NCI-H510A treated with DMSO at 0.1 percent for 48 hours (cell line): ENCODE measurements at regions not wholly inside any gene's neighbourhood (a gene's known extent, or its start where the extent isn't known, plus 50 kb on each side); places are given as distances from the start of the nearest gene placed in this dataset.

Experiments
- DNase-seq: peaks from one replicate; lab custom pipeline; 2025; lab: John Stamatoyannopoulos, UW

DNA sequence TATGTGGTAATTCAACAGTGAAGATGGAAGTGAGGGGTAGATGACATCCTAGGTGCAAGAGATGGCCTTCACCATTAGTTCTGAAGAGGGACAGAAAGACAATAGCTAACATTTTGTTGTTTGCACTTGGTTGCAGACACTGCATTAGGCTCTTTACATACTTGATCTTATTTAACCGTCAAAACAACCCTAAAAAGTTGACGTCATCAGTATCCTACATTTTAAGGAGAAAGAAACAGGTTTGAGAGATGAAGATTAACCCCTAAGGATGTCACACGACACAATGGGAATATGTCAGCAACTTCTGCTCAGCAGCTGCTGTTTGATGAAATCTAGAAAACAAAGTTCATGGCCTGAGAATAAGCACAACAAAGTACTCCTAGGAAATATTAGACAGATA is 72.6 kb upstream of the MC3R start:
- no peak for DNase-seq

DNA sequence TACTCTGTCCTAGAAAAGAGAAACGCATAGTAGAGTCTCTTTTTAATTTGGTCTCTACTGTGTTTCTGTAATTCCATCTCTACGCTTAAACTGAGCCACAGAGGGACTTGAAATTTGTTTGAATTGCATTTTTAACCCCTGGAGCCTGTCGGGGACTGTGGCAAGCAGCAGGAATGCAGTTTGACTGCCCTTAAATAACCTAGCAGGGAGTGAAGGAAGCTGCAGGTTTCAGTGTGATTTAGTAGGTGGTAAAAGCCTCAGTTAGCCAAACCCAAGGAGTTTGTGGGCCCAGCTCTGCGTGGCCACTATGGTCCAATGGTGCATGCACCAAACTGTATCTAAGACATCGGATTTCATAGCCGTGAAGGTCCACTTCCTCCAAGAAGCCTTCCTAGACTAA is 70.3 kb upstream of the MC3R start:
- DNase-seq, result no peak

GRCh38 chr20:56179051-56179450 is 69.5 kb upstream of the MC3R start:
- DNase-seq, result no peak

DNA sequence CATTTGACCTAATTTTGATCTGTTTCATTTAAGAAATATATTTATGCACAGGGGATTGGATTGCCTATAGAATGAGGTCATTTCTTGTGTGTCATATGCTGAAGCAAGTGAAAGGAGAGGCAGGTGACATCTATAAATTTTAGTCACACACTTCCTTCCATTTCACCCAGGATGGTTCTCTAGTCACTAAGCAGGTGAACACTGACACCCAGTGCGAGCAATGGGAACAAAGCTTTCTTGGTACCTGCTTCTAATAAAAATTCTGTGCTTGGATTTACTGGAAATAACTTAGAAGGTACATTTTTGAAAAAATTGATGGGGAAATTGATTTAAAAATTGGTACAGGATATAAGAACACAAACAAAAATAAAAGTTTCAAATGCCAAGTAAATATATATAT is 66.9 kb upstream of the MC3R start:
- no peak for DNase-seq

DNA sequence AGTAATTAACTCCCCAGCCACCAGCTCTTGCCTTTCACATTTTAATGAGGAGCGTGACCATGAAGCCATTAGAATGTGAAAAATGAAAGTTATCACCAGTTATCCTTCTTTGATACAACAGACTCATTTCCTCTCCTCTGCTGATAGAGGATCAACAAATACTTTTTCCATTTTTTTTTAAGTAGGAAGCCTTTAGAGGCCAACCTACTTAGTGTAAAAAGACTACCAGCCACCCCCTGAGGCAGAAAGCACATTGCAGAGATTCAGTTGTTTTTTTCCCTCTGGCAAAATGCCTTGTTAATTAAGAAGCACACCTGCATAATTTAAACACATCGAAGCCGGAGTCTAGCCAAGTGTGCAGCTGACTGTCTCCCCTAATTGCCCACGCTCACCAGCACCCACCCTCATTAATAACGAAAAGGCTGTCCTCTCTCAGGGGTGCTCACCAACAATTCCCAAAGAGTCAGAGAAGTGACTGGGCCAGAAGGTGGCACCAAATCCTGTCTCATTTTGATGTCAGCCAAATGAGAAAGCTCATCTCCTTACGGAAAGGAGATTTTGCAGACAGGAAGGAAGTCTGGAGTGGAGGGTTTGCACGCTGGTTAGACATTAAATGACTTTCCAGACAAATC is 60.9 kb upstream of the MC3R start:
- DNase-seq, result no peak

DNA sequence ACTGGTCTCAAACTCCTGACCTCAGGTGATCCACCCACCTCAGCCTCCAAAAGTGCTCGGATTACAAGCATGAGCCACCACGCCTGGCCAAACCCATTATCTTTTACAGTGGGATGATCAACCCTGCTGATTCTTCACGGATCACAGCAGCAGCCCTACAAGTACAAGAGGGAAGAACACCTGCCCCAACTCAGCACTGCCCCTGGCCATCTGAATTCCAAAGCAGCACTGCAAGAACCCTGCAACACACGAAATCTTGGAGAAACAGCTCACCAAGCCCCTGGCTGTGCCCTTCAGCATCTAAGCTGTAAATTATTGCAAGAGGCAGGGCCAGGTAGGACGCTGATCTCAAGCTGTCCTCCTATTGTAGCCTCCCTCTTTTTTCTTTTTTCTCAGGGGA is 54.5 kb upstream of the MC3R start:
- no peak for DNase-seq

GRCh38 chr20:56195946-56196345 is 52.6 kb upstream of the MC3R start:
- DNase-seq, result no peak
